Kidney capillary endothelial cell (primary cell): ENCODE measurements at regions not wholly inside any gene's neighbourhood (a gene's known extent, or its start where the extent isn't known, plus 50 kb on each side); places are given as distances from the start of the nearest gene placed in this dataset.
"Not testable (repeated sequence)": the region's sequence is repeated elsewhere in the genome, so short reads cannot be mapped to it uniquely, and the experiment has no call there.

Source experiments
- DNase-seq: peaks from one replicate; pipeline ENCODE4 v3.0.0-alpha.2; 2018; ENCODE audit warnings: low spot score

- not testable (repeated sequence) for DNase-seq
These were observed 137.0 kb downstream of the USP46 start for GRCh38 chr4:52522093-52522492.

- no peak for DNase-seq
These were observed 129.1 kb downstream of the USP46 start for GRCh38 chr4:52529983-52530382.

- DNase-seq, result no peak
These were observed 123.3 kb downstream of the USP46 start for GRCh38 chr4:52535793-52536192.
